Activated CD4-positive, alpha-beta memory T cell treated with anti-CD3 and anti-CD28 coated beads, Interleukin-2, amount 10 ng/mL, durations not matched to agents 7 days and 5 days (primary cell): ENCODE measurements at regions not wholly inside any gene's neighbourhood (a gene's known extent, or its start where the extent isn't known, plus 50 kb on each side); places are given as distances from the start of the nearest gene placed in this dataset.
"Not testable (repeated sequence)": the region's sequence is repeated elsewhere in the genome, so short reads cannot be mapped to it uniquely, and the experiment has no call there.

ENCODE experiments used
- CTCF ChIA-PET: fragments of 350-600 bp; sonication (Branson Sonifier 250); formaldehyde crosslinking; loops from one replicate; lab custom pipeline; 2021; ENCODE audit warnings: antibody characterized with exemption, inconsistent platforms; lab: Charles Lee
- POLR2A ChIA-PET: fragments of 350-600 bp; sonication (Branson Sonifier 250); formaldehyde crosslinking; loops from one replicate; lab custom pipeline; 2021; ENCODE audit warnings: antibody characterized with exemption; lab: Charles Lee
- DNase-seq: peaks from one replicate; pipeline ENCODE4 v3.0.0-alpha.2; 2020
- H3K27ac Mint-ChIP-seq: one replicate; pipeline ENCODE4 v1.8.0; 2021; ENCODE audit warnings: mild to moderate bottlenecking, mixed read lengths
- H3K27me3 Mint-ChIP-seq: one replicate; pipeline ENCODE4 v1.8.0; 2021; ENCODE audit warnings: mixed read lengths
- H3K36me3 Mint-ChIP-seq: one replicate; pipeline ENCODE4 v1.8.0; 2021; ENCODE audit warnings: low read depth, mixed read lengths
- H3K4me1 Mint-ChIP-seq: one replicate; pipeline ENCODE4 v1.8.0; 2021; ENCODE audit warnings: mixed read lengths
- H3K4me3 Mint-ChIP-seq: one replicate; pipeline ENCODE4 v1.8.0; 2021; ENCODE audit warnings: mild to moderate bottlenecking, mixed read lengths
- H3K9me3 Mint-ChIP-seq: one replicate; pipeline ENCODE4 v1.8.0; 2021; ENCODE audit warnings: mixed read lengths

DNA sequence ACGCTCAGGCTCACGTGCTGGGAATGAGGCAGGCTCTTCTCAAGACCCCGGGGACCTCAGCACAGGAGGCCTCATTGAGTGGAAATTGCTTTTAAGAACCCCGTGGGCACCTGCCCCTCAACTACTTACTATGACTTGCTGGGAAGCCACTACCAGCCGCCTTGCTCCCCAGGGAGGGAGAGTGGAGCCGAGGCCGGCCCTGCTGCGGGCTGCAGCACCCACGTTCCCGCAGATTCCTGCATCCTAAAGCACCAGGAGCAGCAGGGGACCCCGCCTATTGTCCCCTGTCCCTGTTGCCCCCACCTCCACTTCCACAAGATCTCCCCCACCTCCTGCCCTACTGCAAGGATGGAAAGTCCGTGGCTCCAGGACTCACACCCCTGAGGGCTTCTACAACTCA, 541.6 kb upstream of the PFKP start:
- DNase-seq: no peak
- no peak overlapping the region for H3K4me3 Mint-ChIP-seq
- CTCF ChIA-PET: no interaction called here
- POLR2A ChIA-PET: no interaction called here
- H3K27ac Mint-ChIP-seq: no peak overlapping the region
- no peaks in the 10 kb centered on the region for H3K27me3 Mint-ChIP-seq
- peaks cover 11% of the 10 kb centered on the region for H3K9me3 Mint-ChIP-seq
- no peaks in the 10 kb centered on the region for H3K4me1 Mint-ChIP-seq
- H3K36me3 Mint-ChIP-seq: no peaks in the 10 kb centered on the region

DNA sequence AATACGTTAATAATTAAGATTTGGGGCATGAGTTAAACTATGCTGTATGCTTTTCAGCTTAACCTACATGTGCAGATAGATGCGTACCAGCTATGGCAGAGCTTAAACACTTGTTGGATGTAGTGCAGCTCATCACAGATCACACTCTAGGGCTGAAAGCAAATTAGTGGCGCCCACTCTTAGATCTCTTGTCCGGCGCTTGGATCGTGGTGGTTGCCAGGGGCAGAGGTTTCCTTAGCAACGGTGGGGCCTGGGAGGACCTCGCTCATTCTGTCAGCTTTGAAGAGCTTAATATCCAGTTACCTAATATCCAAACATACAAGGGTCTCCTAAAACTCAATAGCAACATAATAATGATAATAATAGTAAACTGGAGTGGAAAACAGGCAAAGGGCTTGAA, 548.2 kb upstream of the PFKP start:
- Mint-ChIP-seq H3K9me3 (peaks cover 12% of the 10 kb centered on the region), H3K27ac (no peak overlapping the region), H3K4me3 (no peak overlapping the region), H3K4me1 (no peaks in the 10 kb centered on the region), H3K27me3 (no peaks in the 10 kb centered on the region), H3K36me3 (no peaks in the 10 kb centered on the region)
- DNase-seq: no peak
- CTCF ChIA-PET: no interaction called here
- POLR2A ChIA-PET: no interaction called here

DNA sequence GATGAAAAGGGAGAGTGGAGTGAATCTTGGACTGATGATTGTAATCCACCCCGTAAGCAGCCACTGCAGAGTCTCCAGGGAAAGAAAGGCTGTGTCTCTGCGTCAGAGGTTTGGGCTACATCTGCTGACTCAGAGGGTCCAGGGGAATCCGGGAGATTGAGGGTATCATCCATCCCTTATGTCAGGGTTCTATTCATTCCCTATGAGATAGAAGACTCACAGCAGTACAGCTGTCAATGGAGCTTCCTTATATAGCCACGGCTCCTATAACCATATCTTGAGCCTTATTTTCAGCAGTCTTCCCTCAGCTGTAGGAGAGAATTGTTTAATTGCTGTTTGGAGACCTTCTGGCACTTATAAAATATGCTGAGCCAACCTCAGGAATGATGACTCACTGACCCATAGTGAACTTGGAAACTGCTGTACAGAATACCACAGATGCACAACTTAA, 558.2 kb upstream of the PFKP start:
- no peak overlapping the region for H3K27ac Mint-ChIP-seq
- no peak overlapping the region for H3K4me3 Mint-ChIP-seq
- H3K9me3 Mint-ChIP-seq: peaks cover 6% of the 10 kb centered on the region
- POLR2A ChIA-PET: no interaction called here
- no peaks in the 10 kb centered on the region for H3K27me3 Mint-ChIP-seq
- no peak for DNase-seq
- no peaks in the 10 kb centered on the region for H3K4me1 Mint-ChIP-seq
- CTCF ChIA-PET: no interaction called here
- no peaks in the 10 kb centered on the region for H3K36me3 Mint-ChIP-seq

DNA sequence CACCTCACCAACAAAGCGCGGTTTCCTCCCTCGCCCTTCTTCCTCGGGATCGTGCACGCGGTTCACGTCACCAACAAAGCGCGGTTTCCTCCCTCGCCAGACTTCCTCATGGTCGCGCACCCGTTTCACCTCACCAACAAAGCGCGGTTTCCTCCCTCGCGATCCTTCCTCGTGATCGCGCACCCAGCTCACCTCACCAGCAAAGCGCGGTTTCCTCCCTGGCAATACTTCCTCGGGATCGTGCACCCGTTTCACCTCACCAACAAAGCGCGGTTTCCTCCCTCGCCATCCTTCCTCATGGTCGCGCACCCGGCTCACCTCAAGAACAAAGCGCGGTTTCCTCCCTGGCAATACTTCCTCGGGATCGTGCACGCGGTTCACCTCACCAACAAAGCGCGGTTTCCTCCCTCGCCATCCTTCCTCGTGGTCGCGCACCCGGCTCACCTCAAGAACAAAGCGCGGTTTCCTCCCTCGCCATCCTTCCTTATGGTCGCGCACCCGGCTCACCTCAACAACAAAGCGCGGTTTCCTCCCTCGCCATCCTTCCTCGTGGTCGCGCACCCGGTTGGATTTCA, 565.9 kb upstream of the PFKP start:
- H3K36me3 Mint-ChIP-seq, CTCF ChIA-PET, H3K27me3 Mint-ChIP-seq, POLR2A ChIA-PET, H3K4me1 Mint-ChIP-seq, DNase-seq, H3K4me3 Mint-ChIP-seq, H3K27ac Mint-ChIP-seq: not testable (repeated sequence)
- peaks cover 28% of the 10 kb centered on the region for H3K9me3 Mint-ChIP-seq

DNA sequence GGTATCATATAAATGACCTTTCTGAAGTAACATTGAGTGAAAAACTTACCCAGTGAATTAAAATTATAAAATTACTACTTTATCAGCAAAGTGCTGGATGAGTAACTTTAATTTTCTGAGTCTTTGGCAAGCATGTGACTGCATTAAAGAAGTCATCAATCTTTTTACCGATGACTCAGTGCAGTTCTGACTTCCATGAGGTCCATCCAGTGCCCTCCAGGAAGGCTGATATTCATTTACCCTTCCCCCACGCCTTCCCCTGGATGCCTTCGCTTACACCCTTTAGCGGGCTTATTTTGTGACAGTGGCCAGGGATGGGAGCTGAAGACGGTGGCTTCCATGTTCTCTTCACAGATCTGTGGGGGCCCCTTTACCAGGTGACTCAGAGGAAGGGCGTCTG, 572.9 kb upstream of the PFKP start:
- DNase-seq: no peak
- peaks cover 10% of the 10 kb centered on the region for H3K9me3 Mint-ChIP-seq
- H3K4me1 Mint-ChIP-seq: no peaks in the 10 kb centered on the region
- CTCF ChIA-PET: no interaction called here
- no peaks in the 10 kb centered on the region for H3K36me3 Mint-ChIP-seq
- no peaks in the 10 kb centered on the region for H3K27me3 Mint-ChIP-seq
- H3K4me3 Mint-ChIP-seq: no peak overlapping the region
- POLR2A ChIA-PET: no interaction called here
- no peak overlapping the region for H3K27ac Mint-ChIP-seq

DNA sequence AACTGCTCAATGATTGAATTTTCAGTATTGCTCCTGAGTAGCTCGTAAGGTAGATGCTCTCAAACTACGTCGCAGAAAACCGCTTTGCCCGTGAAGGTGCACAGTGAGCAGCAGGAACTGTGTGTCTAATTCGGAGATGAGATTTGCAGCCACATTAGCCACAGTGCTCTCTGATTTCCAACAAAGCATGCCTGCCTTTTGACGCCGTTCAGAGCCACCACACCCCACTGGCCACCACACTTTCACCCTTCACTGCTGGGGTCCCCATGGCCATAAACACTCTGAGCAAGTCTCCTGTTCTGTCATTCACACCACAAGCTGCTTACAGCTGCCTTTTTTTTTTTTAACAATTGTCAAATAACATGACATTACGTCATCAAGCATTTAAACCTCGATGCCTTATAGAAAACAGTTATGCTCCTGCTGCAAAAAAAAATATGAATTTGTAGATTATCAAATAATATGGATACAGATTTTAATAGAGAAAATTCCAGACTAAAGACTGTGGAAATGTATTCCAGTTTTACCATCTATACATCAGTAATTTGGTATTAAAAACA, 578.8 kb upstream of the PFKP start:
- no peaks in the 10 kb centered on the region for H3K27me3 Mint-ChIP-seq
- H3K4me1 Mint-ChIP-seq: no peaks in the 10 kb centered on the region
- H3K4me3 Mint-ChIP-seq: no peak overlapping the region
- POLR2A ChIA-PET: no interaction called here
- no peak for DNase-seq
- CTCF ChIA-PET: no interaction called here
- H3K27ac Mint-ChIP-seq: no peak overlapping the region
- H3K36me3 Mint-ChIP-seq: no peaks in the 10 kb centered on the region
- peaks cover 4% of the 10 kb centered on the region for H3K9me3 Mint-ChIP-seq

DNA sequence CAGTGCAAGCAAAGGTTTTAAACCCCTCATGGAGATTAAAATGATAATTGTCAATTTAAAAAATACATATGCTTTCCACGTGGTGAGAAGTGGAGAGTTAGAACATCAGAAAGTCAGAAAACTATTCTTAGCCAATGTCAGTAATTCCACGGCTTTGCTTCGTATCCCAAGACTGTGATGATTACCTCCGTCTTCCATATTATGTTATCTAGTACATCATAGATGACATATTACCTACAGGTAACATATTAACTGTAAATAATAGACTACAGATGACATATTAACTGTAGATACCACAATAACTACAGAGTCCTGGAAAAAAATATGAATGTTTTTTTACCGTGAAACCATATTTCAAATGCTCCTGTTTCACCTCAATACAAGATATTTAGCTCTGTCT, 579.4 kb upstream of the PFKP start:
- Mint-ChIP-seq H3K4me1 (no peaks in the 10 kb centered on the region), H3K27me3 (no peaks in the 10 kb centered on the region), H3K9me3 (peaks cover 4% of the 10 kb centered on the region), H3K4me3 (no peak overlapping the region), H3K36me3 (no peaks in the 10 kb centered on the region), H3K27ac (no peak overlapping the region)
- CTCF ChIA-PET: no interaction called here
- DNase-seq: no peak
- POLR2A ChIA-PET: no interaction called here

DNA sequence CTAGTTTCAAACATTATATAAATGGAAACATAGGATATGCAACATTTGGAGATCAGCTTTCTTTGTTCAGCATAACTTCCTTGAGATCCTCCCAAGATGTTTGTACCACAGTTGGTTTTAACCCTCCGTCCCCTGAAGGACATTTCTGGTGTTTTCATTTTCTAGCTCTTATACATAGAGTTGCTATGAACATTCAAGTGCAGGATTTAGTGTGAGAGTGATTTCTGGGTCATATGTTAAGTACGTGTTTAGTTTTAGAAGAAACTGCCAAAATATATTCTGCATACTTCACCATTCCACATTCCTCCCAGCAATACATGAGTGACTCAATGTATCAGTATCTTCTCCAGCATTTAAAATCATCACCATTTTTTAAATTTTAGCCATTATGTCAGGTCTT, 588.7 kb upstream of the PFKP start:
- no peaks in the 10 kb centered on the region for H3K36me3 Mint-ChIP-seq
- H3K4me3 Mint-ChIP-seq: no peak overlapping the region
- no peak overlapping the region for H3K27ac Mint-ChIP-seq
- POLR2A ChIA-PET: no interaction called here
- H3K9me3 Mint-ChIP-seq: peaks cover 11% of the 10 kb centered on the region
- DNase-seq: no peak
- CTCF ChIA-PET: no interaction called here
- no peaks in the 10 kb centered on the region for H3K4me1 Mint-ChIP-seq
- H3K27me3 Mint-ChIP-seq: no peaks in the 10 kb centered on the region

DNA sequence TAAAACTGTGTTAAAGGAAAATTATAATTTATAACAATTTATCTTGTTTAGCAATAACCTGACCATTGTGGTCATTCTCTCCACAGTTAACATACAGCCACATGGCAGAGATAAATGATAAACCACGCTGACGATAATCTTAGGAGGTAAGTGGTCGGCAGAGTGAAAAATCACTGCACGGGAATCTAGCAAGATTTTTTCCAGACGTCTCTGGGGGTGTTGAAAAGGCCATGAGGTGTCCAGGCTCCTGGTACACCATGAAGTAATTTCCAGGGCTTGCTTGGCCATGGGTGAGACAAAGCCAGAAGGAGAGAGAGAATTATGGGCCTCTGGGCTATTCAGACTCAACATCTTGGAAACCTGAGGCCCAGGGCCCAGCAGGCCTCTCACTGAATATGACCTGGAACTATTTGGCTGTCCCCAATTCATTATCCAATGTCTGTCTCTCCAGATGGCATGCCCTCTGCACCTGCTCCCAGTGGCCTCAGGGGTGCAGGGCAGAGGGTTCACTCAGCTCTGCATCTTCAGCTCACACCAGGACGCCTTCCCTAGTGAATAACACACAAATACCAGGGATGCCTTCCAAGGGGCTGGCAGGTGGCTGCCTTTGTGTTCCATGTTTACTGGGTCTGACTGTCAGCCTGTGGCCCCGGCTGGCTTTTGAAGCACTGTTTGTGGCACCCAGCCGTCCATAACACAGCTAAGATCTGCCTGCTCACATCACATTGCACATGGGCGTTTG, 590.4 kb upstream of the PFKP start:
- no peak overlapping the region for H3K4me3 Mint-ChIP-seq
- no peak for DNase-seq
- no peaks in the 10 kb centered on the region for H3K36me3 Mint-ChIP-seq
- H3K27me3 Mint-ChIP-seq: no peaks in the 10 kb centered on the region
- ChIA-PET CTCF (no interaction called here), POLR2A (no interaction called here)
- peaks cover 11% of the 10 kb centered on the region for H3K9me3 Mint-ChIP-seq
- H3K27ac Mint-ChIP-seq: no peak overlapping the region
- no peaks in the 10 kb centered on the region for H3K4me1 Mint-ChIP-seq

DNA sequence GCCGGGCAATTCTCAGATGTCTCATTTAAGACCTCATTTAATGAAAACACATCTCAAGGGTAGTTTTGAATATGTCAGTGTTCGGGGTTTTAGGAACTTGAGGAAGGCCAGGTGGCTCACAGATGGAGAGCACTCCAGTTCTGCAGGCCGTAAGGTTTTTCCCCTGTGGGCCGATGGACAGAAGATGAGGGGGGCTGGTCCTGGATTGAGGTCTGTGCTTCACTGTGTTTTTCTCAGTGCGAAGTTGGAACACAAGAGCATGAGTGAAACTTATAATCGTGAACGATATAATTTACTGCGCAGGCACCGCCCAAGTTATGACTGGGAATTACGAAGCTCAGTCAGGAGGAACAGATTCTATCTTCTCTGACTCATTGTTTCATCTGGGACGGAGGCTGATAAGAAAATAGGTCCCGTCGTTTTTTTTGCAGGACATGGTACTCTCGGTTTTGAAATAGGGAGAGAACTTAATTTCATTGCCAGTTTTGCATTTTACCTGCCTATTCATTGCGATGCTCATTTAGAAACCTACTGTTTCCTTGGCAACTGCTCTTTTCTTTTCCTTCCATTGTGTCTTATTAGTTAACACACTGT, 591.0 kb upstream of the PFKP start:
- CTCF ChIA-PET: no interaction called here

DNA sequence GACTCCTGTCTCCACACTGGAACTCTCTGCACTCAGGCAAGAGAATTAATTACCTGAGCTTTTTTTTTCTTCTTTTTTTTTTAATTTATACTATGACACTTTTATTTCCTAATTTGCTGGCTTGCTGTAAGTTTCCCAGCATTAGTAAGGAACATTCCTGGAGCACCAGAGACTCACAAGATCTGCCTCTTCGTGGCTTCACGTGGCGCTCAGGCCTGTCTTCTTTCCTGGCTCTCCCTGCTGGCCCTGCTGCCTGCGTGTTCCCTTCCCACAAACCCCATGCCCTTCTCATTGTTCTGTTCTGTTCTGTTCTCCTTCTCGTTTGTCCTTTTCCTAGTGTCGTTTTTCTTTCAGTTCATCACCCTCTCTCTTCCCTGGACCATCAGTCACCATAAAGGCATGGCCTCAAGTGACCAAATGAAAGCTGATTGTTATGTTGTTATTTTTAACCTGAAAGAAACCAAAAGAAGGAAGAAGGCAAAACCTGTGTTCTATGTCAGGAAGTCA, 591.6 kb upstream of the PFKP start:
- CTCF ChIA-PET: no interaction called here

More for the DNA sequence above, 591.0 kb upstream of the PFKP start:
- no peak overlapping the region for H3K4me3 Mint-ChIP-seq
- POLR2A ChIA-PET: no interaction called here
- H3K9me3 Mint-ChIP-seq: peaks cover 11% of the 10 kb centered on the region
- no peaks in the 10 kb centered on the region for H3K4me1 Mint-ChIP-seq
- no peaks in the 10 kb centered on the region for H3K27me3 Mint-ChIP-seq
- H3K27ac Mint-ChIP-seq: no peak overlapping the region
- H3K36me3 Mint-ChIP-seq: no peaks in the 10 kb centered on the region
- no peak for DNase-seq

DNA sequence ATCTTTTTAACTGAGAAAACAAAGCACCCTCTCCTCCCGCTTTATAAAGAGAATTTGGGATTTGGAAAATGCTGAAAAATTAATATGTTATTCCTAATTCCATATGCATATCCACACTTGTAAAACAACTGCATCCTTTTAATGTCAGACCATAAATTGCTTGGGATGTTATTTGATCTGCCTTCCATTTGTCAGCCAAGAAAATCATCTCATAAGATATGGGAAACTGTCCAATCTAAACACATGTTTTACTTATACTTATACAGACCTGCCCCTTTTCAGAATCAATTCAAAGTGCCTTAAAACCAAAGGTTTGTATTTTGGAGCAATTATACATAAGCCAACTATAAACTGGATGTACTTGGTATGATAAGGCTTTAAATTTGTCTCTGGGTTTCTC, 595.5 kb upstream of the PFKP start:
- Mint-ChIP-seq H3K36me3 (no peaks in the 10 kb centered on the region), H3K27ac (no peak overlapping the region), H3K27me3 (no peaks in the 10 kb centered on the region), H3K9me3 (peaks cover 14% of the 10 kb centered on the region), H3K4me1 (no peaks in the 10 kb centered on the region), H3K4me3 (no peak overlapping the region)
- no peak for DNase-seq
- CTCF ChIA-PET: no interaction called here
- POLR2A ChIA-PET: no interaction called here

More for the DNA sequence above, 591.6 kb upstream of the PFKP start:
- Mint-ChIP-seq H3K4me1 (no peaks in the 10 kb centered on the region), H3K4me3 (no peak overlapping the region), H3K27me3 (no peaks in the 10 kb centered on the region), H3K36me3 (no peaks in the 10 kb centered on the region), H3K9me3 (peaks cover 11% of the 10 kb centered on the region), H3K27ac (no peak overlapping the region)
- DNase-seq: no peak
- POLR2A ChIA-PET: no interaction called here

DNA sequence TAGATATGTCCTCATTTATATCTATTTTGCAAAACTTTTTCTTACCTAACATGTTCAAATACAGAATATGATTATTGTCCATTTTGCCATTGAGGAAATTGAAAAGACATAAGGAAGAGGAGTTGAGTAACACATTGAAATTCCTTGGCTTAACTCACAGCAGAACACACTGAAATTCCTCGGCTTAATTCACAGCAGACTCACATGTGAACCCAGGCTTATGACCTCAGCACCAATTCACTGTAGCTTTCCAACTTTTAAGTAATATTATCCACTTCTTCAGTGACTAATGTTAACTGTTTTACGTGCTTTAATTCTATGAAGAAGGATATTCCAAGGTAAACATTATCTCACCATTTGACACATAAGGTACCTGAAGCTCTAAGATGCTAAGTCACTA, 597.5 kb upstream of the PFKP start:
- CTCF ChIA-PET: no interaction called here
- Mint-ChIP-seq H3K27me3 (no peaks in the 10 kb centered on the region), H3K9me3 (peaks cover 12% of the 10 kb centered on the region), H3K36me3 (no peaks in the 10 kb centered on the region), H3K27ac (no peak overlapping the region), H3K4me1 (no peaks in the 10 kb centered on the region), H3K4me3 (no peak overlapping the region)
- POLR2A ChIA-PET: no interaction called here
- DNase-seq: no peak
